ENCODE measurements at regions not wholly inside any gene's neighbourhood (a gene's known extent, or its start where the extent isn't known, plus 50 kb on each side); places are given as distances from the start of the nearest gene placed in this dataset.

DNA sequence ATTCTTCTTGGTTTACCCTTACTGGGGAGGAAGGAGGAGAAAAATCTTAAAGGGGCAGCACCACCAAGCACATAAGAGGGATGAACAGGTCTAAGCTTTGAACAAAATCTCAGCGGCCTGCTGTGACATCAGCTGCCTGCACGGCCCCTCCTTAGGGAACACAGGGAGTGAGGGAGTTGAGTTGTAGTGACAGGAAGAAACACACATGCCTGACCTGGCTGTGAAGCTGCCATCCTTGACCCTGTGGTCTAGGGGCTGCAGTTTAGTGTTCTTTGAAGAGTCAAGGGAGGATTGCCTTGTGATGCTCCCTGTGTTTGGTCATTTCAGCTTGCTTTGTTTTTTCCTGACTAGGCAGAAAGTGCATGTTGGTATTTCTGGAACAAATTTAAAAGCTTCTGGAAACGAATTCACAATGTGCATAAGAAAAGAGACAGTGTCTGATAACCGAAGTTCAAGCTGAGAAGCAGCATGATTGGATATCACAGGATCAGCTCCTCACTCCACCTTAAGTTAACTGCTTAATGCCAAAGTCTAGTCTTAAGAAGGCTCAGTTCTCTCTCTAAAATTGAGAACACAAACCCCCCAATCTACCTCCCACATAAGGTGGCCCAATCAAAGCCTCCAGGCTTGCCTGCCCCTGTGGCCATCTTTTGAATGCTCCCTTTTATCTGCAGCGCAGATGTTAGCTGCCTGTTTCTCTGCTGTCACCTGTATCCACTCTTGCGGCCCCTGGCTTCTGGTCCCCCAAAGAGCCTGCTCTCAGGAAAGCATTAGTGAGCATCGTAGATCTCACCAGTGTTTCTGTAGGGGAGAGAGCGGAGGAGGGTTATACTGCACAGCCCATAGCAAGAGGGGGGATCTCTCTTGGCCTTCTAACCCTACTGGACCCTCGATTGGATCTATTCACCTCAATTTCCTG lies 82.2 kb downstream of the SCN11A start:
- ATAC-seq: no peak
- no peak for DNase-seq
- no peaks in the 10 kb centered on the region for H3K9me3 ChIP-seq
- peaks cover 0 to 6% (median 0%) of the 10 kb centered on the region in 12 donors for H3K4me1 ChIP-seq
- H3K27me3 ChIP-seq: no peaks in the 10 kb centered on the region
- H3K27ac ChIP-seq: no peak overlapping the region
- no peak overlapping the region for H3K4me3 ChIP-seq
- 51 to 62% (median 52%) methylated on average over 8 to 9 of the region's 9 CpGs for WGBS, 4 donors
- intact Hi-C loops (cut with DNase I): no loop called here
- TF ChIP-seq POLR2A (IDR thresholded peaks at IDR 0.05): no peak
- H3K36me3 ChIP-seq: no peaks in the 10 kb centered on the region

DNA sequence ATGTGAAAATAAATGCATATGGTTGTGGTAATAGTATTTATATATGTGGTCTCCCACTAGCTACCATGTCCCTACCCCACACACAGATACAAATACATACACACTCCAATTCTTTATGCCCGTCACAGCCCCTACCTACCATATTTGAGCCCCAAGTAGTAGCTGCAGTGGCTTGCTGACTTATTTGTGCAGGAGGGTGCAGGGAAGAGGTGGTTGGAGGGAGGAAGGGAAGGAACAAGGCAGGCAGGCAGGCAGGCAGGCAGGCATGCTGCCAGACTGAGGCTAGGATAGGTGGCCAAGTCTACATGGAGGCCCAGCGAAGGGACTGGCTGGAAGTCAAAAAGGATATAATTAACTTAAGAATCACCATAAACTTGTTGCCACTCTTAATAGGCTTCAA lies 82.9 kb downstream of the SCN11A start:
- 60 to 68% (median 64%) methylated on average over 2 of the region's 2 CpGs for WGBS, 4 donors
- DNase-seq: peak in 1 of 5 donors; percentile 29
- peak in 3 of 4 donors; percentile 24 to 39 (median 33) for ATAC-seq
- intact Hi-C loops (cut with DNase I): no loop called here
- no peaks in the 10 kb centered on the region for H3K36me3 ChIP-seq
- H3K27me3 ChIP-seq: no peaks in the 10 kb centered on the region
- no peaks in the 10 kb centered on the region for H3K9me3 ChIP-seq
- TF ChIP-seq POLR2A (IDR thresholded peaks at IDR 0.05): no peak
- TF ChIP-seq, protein P1, sequence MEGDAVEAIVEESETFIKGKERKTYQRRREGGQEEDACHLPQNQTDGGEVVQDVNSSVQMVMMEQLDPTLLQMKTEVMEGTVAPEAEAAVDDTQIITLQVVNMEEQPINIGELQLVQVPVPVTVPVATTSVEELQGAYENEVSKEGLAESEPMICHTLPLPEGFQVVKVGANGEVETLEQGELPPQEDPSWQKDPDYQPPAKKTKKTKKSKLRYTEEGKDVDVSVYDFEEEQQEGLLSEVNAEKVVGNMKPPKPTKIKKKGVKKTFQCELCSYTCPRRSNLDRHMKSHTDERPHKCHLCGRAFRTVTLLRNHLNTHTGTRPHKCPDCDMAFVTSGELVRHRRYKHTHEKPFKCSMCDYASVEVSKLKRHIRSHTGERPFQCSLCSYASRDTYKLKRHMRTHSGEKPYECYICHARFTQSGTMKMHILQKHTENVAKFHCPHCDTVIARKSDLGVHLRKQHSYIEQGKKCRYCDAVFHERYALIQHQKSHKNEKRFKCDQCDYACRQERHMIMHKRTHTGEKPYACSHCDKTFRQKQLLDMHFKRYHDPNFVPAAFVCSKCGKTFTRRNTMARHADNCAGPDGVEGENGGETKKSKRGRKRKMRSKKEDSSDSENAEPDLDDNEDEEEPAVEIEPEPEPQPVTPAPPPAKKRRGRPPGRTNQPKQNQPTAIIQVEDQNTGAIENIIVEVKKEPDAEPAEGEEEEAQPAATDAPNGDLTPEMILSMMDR (IDR thresholded peaks at IDR 0.05): no peak
- H3K4me3 ChIP-seq: no peak overlapping the region
- peaks cover 0 to 6% (median 0%) of the 10 kb centered on the region in 12 donors for H3K4me1 ChIP-seq
- no peak overlapping the region for H3K27ac ChIP-seq

DNA sequence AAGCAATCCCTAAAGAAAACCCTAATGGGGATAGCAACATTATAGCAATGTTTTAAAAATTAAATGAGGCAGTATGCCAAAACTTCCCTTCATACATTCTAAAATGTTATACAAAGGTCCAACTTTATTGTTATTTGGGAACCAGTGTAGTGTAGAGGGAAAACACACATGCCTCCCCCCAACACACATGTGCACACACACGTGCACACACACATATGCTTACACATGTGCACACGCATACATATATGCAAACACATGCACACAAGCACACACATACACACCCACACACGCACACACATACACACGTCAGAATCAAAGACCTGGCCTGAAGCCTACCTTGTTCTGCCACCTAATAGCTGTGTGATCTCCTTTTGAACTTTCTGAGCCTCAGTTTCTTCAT lies 83.3 kb downstream of the SCN11A start:
- H3K4me1 ChIP-seq: peaks cover 0 to 6% (median 0%) of the 10 kb centered on the region in 12 donors
- no peak overlapping the region for H3K27ac ChIP-seq
- no peak for ATAC-seq
- no peaks in the 10 kb centered on the region for H3K36me3 ChIP-seq
- DNase-seq: no peak
- H3K27me3 ChIP-seq: no peaks in the 10 kb centered on the region
- intact Hi-C loops (cut with DNase I): no loop called here
- no peak overlapping the region for H3K4me3 ChIP-seq
- TF ChIP-seq, protein P1 (IDR thresholded peaks at IDR 0.05): no peak
- no peak for TF ChIP-seq POLR2A (IDR thresholded peaks at IDR 0.05)
- 85 to 90% (median 88%) methylated on average over 4 of the region's 4 CpGs for WGBS, 4 donors
- no peaks in the 10 kb centered on the region for H3K9me3 ChIP-seq

DNA sequence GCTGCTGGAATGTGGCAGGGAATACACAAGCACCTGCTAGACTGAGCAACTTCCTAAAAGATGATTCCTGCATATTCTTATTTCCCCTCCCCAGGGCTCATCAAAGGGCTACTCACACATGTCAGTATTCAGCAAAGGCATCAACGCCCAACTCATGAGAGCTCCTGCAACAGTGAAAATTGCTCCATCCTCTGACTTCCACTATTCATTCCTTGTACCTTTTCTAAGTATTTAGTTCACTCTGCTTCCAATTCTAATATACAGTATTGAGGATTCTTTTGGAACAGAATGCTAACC lies 84.1 kb downstream of the SCN11A start:
- Histone ChIP-seq H3K27me3 (no peaks in the 10 kb centered on the region), H3K36me3 (no peaks in the 10 kb centered on the region), H3K27ac (no peak overlapping the region), H3K4me1 (peaks cover 0 to 6% (median 0%) of the 10 kb centered on the region in 12 donors), H3K9me3 (no peaks in the 10 kb centered on the region), H3K4me3 (no peak overlapping the region)
- WGBS, 4 donors: 58 to 74% (median 69%) methylated on average over 1 of the region's 1 CpG
- intact Hi-C loops (cut with DNase I): no loop called here
- no peak for DNase-seq
- ATAC-seq: no peak
- TF ChIP-seq, protein P1 (IDR thresholded peaks at IDR 0.05): no peak
- TF ChIP-seq POLR2A (IDR thresholded peaks at IDR 0.05): no peak

Data from heart left ventricle (tissue), 16 donors.